ENCODE measurements at regions not wholly inside any gene's neighbourhood (a gene's known extent, or its start where the extent isn't known, plus 50 kb on each side); places are given as distances from the start of the nearest gene placed in this dataset.

DNA sequence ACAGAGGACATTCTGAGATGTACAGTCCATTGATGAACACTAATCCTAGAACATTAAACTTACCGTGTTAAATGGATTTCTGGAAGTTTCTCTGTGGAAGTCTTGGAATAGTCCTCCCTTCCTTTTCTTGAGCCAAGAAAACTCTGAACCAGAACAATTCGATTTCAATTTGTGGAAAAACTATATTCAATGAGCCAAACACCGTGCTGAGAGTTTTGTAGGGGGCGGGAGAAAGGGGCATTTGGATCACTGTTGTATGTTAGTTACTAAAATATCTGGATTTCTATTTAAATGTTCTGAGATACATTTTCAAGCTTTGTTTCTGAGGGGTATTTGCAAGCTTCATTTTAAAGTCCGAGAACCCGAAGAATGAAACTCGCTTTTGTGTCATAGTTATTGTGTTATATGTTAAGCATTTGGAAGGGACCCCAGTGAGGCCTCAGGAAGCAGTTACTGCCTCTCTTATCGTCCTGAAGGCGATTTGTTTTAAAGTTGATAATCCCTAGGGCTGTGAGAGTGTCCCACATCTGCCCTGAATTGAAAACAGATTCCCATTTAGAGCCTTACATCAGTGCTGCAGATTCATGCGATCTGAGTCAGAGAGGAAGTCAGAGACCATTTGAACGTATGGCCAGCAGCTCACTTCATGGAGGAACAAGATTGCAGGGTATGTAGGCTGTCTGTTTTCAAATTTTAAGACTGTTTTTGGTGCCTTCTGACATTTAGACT, 70.8 kb upstream of the SASH1 start:
- H3K4me3 ChIP-seq (ENCODE audit: low read length): no peak overlapping the region
- no peak for DNase-seq (ENCODE audit: low read depth)
- TF ChIP-seq, protein P1, sequence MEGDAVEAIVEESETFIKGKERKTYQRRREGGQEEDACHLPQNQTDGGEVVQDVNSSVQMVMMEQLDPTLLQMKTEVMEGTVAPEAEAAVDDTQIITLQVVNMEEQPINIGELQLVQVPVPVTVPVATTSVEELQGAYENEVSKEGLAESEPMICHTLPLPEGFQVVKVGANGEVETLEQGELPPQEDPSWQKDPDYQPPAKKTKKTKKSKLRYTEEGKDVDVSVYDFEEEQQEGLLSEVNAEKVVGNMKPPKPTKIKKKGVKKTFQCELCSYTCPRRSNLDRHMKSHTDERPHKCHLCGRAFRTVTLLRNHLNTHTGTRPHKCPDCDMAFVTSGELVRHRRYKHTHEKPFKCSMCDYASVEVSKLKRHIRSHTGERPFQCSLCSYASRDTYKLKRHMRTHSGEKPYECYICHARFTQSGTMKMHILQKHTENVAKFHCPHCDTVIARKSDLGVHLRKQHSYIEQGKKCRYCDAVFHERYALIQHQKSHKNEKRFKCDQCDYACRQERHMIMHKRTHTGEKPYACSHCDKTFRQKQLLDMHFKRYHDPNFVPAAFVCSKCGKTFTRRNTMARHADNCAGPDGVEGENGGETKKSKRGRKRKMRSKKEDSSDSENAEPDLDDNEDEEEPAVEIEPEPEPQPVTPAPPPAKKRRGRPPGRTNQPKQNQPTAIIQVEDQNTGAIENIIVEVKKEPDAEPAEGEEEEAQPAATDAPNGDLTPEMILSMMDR (conservative IDR thresholded peaks at IDR 0.05; ENCODE audit: low read depth, low read length): no peak

DNA sequence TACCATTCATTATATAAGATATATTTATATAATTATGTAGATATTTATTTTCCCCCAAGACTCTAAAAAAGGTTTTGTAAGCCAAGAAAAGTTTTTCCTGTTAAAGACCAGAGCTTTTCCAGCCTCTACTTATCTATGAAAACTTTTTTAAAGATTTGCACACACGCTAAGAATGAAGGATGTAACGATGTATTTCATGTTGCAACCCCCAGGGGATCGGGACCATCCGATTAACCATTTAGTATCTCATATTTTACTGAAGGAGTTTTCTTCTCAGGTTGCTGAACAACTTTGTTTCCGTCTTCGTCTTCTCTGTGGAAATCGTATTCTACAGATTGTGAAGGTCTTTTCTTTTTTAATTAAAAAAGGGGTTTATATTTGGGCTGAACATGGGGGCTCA, 70.0 kb upstream of the SASH1 start:
- no peak for DNase-seq (ENCODE audit: low read depth)
- no peak overlapping the region for H3K4me3 ChIP-seq (ENCODE audit: low read length)
- TF ChIP-seq, protein P1 (conservative IDR thresholded peaks at IDR 0.05; ENCODE audit: low read depth, low read length): no peak

DNA sequence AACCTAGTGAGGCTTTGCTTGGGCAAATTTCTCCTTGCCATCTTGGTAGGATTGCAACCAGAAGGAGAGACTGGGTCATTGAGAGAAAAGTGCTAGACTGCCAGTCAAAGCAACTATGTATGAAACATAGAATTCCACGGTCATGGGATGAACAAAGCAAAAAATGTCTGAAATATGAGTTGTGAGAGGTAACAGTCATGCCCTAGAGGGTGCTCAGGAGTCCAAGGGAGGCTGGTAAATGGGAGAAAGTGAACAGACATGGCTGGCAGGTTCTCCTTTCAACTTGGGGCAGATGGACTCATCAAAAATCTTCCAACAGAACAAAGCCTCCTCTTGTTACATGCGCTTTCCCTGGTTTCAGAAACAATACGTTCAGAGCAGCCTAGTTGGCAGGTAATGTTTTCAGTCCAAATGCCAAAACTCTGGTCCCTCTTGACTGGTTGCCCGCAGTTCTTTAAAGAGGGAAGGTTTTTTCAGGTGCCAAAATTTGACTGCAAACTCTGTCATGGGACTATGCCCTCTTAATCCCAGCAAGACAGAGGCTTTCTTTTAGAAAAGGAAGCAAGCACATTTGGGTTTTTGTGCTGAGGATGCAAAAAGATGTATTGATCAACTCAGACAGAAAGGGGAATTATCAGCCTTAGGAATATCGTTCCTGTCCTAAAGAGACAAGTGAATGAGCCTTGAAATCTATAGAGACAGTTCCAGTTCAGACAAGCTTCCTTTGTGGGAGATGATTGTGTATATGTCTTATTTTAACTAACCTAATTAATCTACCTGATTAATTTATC, 68.5 kb upstream of the SASH1 start:
- no peak for DNase-seq (ENCODE audit: low read depth)
- H3K4me3 ChIP-seq (ENCODE audit: low read length): no peak overlapping the region
- TF ChIP-seq, protein P1 (conservative IDR thresholded peaks at IDR 0.05; ENCODE audit: low read depth, low read length): no peak

DNA sequence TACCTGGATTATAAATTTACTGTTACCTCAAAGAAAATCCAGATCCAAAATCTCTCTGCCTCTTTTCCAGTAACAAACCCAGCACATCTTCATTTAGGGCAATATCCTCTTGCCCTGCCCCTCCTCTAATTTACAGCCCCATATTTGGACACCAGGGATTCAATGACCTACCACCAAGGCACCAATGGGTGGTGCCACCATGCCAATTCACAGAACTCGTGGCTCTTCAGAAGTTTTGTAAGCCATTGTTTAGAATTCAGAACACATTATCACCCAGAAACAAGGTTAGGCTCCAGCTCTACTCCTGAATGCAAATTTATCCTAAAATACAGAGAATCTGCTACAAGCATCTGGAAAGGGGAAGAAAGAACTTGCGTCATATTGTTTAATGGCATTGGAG, 67.8 kb upstream of the SASH1 start:
- TF ChIP-seq, protein P1 (conservative IDR thresholded peaks at IDR 0.05; ENCODE audit: low read depth, low read length): no peak
- DNase-seq (ENCODE audit: low read depth): no peak
- no peak overlapping the region for H3K4me3 ChIP-seq (ENCODE audit: low read length)

DNA sequence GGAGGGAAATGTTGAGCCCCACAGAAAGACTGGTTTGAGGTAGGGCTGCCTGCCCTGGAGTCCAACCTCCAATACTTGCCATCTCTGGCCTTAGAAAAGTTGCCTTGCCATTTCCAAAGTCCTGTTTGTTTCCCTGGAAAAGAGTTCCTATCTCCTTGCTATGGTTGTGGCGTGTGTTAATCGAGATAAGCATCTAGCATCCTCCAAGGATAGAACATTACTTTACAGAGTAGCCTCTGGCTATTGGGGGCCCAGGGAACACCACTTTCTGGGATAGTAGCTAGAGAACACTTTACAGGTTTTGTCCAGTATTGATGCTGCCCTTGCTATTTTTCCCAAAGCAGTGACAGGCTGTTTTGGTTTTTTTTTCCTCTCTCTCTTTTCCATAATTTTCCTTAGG, 57.4 kb upstream of the SASH1 start:
- TF ChIP-seq, protein P1 (conservative IDR thresholded peaks at IDR 0.05; ENCODE audit: low read depth, low read length): no peak
- no peak for DNase-seq (ENCODE audit: low read depth)

DNA sequence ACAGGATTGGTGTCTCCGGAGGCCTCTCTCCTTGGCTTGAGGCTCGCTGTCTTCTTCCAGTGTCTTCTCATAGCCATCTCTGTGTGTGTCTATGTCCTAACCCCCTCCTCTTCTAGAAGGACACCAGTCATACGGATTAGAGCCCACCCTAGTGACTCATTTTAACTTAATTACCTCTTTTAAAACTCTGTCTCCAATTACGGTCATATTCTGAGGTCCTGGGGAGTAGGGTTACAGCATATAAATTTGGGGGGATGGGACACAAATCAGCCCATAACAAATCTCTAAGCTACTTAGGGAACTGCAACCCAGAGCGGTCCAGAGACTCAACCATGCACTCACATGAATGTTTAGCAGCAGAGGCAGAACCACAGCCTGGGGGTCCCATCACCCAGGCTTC, 56.1 kb upstream of the SASH1 start:
- TF ChIP-seq, protein P1 (conservative IDR thresholded peaks at IDR 0.05; ENCODE audit: low read depth, low read length): no peak
- no peak overlapping the region for H3K4me3 ChIP-seq (ENCODE audit: low read length)
- no peak for DNase-seq (ENCODE audit: low read depth)

More for the DNA sequence above, 57.4 kb upstream of the SASH1 start:
- H3K4me3 ChIP-seq (ENCODE audit: low read length): no peak overlapping the region

All from retinal pigment epithelial cell (primary cell).